NCI-H446 treated with DMSO at 0.1 percent for 48 hours (cell line): ENCODE measurements at regions not wholly inside any gene's neighbourhood (a gene's known extent, or its start where the extent isn't known, plus 50 kb on each side); places are given as distances from the start of the nearest gene placed in this dataset.

Experiments used
- DNase-seq: peaks from one replicate; lab custom pipeline; 2025; lab: John Stamatoyannopoulos, UW

DNA sequence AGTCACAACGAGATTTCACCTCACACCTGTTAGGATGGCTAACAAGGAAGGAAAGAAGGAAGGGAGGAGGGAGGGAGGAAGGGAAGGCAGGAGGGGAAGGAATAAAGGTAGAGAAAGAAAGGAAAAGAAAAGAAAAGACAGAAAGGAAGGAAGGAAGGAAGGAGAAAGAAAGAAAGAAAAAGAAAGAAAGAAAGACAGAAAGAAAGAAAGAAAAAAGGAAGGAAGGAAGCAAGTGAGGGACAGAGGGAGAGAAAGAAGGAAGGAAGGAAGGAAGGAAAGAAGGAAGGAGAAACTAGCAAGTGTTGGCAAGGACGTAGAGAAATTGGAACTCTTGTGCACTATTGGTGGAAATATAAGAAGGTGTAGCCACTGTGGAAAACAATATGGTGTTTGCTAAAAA is 52.2 kb downstream of the CCDC185 start:
- no peak for DNase-seq

DNA sequence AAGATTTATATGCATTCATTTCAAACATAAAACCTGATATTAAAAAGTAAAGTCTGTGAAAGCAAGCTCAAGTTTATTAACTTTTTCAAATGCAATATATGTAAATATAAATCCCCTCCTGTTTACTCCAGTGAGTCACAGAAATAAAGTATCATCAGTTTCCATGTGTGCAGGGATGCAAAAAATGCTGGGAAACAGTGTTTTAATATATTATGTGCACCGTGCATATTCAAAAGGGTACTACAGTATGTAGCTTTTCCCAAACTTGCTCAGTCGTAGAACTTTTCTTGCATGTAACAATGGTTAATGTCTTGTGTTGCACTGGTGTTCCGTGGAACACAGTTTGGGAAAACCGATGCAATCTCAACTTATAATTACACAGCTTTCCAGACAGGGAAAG is 60.7 kb downstream of the CCDC185 start:
- DNase-seq, result no peak

DNA sequence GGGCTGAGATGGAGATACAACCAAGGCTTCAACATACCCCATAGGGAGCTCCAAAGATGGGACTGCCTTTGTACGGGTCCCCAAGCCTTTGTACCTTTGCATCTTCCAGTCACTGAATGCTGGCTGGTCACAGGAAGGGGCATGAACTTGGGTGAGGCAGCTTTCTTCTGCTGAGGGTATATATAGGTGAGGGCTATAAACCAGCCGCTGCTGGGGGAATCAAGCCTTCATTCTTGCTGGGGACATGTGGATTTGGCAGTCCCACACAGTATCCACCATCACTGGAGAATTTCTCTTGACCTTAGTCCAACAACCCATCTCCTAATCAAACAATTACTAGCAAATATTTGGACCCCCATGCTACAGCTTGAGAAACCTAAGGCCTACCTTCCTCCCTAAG is 61.7 kb downstream of the CCDC185 start:
- DNase-seq, result no peak

DNA sequence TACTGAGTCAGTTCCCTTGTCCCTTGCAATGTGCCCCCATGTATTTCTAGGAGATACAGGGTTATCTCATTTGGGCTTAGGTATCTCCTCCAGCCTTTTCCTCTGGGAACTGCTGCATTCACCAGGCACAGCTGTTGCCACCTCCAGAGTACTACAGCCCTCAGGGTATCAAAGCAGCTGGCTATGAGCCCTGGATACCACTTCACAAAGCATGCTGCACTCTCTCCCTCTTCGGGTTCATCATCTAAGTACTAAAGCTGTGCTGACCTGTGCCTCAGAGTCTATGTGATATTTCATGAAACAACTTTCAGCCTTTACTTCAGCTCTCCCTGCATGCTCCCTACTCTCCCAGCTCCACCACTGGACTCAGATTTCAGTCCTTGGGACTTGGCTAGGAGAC is 62.3 kb downstream of the CCDC185 start:
- DNase-seq, result no peak

DNA sequence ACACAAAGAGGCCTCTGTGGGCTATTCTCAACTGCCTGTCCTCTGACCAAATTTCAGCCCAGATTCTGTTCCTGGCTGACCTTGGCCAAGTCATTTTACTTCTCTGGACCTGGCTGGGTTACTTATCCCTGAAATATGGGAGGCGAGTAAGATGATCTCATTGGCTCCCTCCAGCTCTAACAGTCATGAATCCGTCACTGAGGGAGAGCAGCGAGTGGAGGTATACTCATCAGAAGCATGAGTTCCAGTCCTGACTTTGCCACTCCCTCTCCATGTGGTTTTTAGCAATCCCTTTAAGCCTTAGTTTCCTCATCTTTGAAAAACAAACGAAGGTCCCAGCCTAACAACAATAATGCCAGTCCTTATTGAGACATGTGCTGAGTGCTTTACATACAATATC is 63.5 kb downstream of the CCDC185 start:
- DNase-seq, result no peak

DNA sequence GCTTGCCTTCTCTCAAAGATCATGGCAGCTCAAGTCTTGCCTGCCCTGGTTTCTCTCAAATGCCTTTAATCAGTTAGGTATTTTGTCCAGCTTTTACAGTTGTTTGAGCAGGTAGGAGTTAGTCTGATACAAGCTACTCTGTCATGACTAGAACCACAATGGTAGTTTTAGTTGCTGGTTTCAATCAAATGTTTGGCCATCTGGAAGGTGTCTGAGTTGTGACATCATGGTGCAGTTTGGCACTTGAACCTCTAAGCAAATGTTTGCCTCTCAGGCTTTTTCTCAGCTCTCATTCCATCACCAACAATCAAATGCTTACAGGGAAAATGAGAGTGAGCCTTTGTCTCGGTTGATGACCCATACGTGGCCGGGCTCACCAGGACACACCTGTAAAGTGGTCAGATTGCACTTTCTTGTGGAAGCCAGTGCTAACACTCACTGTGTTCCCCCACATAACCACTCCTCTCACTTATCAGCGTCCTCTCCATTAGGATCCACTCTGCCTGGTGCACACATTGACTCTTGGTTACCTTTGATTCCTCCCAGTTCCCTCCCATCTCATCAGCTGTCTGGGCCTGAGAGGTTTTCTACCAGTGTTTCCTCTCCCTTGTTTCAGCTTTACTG is 67.5 kb downstream of the CCDC185 start:
- DNase-seq, result no peak

DNA sequence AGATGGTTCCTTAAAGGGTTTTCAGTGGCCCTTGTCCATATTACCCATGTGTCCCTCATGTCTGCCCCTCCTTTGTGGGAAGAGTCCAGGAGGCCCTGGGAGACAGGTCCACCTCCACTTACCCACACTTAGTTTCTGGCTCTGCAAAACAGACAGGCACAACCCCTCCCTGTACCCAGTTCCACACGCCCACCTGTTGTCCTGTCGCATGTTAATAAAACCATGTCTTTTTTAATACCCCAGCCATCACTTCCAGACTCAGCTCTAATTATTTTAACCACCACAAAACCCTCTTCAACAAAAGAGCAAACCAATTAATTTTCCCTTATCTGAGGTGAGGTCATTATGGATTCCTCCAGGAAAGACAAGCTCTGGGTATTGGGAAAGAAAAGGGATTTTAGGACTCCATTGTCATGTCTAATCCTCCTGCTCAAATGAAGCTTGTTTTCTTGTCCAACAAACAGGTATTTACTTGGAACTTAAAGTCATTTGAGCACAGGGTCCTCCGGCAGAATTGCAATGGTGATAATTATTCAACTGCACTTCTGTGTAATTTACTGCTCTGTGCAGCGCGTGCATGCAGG is 68.9 kb downstream of the CCDC185 start:
- no peak for DNase-seq

DNA sequence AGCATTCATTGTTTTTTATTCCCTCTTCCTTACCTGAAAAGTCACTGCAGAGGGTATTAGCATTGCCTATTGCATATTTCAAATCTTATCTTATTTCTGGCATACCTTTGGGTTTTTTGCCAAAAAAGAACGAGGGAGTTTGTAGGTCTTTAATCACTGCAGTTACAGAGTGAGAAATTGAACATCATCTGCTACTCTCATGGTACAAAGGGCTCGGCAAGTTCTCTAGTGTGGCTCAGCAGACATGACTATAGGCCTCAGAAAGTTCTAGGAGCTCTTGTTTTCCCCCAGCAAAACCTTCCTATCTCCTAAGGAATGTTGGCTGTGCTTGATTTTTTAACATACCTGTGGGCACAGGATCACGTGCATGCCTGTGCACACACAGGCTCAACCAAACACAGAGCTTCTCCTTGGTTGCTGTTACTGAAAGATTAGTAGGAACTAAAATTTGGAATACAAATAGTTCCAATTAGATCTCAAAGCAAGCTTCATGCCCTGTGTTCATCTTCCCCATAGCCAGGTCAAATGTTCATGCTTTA is 69.7 kb downstream of the CCDC185 start:
- DNase-seq, result no peak

DNA sequence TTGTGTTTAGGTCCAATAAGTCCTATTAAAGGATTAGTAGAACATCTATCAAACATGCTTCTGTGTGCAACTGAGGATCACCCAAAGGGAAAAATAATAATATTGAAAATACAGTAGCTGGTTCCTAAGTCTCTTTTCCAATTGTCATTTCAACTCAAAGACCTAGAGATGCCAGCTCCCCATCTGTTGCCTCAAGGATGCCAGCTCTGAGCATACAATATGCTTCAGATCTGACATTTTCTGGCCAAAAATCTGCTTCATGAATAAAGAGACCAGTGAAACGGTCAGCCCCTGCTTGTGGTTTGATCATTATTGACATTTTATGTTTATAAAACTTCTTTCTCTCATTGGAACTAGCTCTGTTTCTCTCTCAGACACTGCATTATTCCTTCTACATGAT is 72.9 kb downstream of the CCDC185 start:
- DNase-seq, result peak; percentile 73

DNA sequence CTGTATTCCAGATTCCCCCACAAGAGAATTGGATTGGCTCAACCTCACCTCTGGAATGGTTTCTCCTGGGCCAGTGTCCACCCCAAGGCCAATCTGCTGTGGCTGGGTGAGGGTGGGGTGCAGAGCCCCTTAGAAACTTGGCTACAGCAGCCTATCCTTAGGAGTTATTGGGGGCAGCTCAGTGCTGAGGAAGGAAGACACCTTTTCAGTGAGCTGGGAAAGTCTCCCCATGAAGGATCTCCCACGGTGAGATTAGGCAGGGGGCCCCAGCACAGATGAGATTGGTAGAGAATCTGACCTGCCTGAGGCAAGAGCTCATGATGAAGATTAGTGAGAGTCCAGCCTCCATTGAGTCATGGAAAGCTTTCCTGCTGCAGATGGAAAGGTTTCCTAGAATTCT is 78.4 kb downstream of the CCDC185 start:
- no peak for DNase-seq

DNA sequence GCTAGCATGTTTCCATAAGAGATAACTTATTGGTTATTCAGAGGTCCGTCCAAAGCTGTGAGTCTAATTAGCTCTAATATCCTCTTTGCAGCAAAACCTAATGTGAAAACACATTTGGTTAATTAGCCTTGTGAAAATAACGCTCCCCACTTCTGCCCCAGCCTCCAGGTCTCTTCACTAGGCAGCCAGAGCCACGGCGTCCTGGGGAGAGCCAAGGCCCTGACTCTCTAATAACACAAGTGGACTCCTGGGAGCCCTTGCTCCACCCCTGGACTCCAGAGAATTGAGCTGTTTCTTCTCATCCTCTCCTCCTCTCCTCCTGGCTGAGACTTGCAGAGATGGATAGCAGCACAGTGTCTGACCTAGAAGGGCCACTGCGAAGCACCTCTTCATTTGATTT is 78.8 kb downstream of the CCDC185 start:
- no peak for DNase-seq

DNA sequence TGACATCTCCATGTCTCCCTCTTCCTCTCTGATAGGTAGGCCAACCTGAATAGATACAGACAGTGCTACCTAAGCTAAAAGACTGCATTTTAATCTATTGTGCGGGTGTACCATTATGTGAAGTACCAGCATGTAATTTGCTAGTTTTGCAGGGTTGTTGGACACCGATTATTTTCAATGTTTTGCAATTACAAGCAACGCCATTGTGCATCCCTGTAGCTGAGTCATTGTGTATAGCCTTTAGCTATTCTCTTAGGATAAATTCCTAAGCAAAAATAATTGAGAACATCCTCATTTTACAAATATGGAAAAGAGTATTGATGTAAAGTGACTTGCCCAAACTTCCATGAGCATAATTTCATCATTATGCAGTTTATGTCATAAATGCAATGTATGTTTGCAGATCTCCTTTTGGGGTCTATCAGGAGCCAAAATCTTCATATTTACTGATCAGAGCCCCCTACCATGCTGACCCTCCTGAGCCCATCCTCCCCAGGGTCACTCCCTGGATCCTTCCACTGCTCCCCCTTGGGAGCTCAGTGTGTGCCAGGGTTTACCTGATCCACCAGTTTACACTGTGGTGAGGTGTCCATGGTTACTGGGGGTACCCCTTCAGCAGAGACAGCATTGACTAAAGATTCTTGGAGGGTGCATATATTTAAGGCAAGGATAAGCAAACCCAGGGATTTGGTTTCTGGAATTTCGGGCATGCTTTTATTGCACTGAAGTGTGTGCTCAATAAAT is 80.6 kb downstream of the CCDC185 start:
- DNase-seq, result no peak

DNA sequence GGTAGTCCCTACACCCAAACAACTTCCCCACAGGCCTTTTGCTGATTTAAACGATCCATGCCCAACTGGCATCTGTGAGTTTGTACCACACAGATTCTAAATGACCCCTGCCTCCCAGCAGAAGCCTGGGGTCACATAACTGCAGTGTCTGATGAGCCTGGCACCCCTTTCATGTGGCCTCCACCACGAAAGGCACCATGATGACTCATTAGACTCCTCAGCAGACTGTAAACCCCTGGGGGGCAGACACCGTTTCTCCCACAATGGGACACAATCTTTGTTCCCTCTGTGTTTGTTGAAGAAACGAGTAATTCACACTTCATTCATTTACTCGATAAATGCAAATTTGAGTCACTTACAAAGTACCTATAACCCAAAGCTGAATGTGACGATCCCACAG is 81.6 kb downstream of the CCDC185 start:
- DNase-seq, result no peak

DNA sequence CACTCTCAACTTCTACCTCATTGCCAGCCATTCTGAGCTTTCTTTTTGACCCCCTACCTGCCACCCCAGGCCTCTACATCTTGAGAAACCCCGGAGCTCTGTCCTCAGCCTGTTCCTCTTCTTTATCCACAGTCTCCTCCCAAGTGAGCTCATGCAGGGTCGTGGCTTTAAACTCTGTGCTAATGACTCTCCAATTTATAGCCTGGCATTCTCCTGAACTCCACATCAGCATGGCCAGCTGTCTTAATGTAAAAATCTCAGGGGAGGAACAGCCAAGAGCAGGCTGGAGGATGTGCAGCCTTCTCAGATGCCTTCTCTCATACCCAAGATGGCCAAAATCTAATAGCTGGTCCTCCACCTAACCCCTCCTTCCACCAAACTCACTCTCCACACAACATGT is 84.2 kb downstream of the CCDC185 start:
- no peak for DNase-seq

DNA sequence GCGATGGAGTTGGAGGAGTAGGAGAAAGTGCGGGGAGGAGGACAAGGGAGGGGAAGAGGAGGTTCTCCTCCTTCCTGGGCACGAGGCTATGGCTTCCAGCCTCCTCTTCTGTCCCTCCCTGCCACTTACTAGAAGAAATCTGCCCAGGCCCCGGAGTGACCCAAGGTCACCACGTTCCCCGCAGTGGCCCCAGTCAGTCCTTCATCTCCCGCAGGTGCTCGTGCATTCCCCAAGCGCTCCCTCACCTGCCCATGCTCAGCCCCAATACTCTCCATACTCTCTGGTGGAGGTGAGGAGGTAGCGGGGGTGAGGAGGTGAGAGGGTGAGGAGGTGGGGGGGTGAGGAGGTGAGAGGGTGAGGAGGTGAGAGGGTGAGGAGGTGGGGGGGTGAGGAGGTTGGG is 85.4 kb downstream of the CCDC185 start:
- DNase-seq, result no peak

DNA sequence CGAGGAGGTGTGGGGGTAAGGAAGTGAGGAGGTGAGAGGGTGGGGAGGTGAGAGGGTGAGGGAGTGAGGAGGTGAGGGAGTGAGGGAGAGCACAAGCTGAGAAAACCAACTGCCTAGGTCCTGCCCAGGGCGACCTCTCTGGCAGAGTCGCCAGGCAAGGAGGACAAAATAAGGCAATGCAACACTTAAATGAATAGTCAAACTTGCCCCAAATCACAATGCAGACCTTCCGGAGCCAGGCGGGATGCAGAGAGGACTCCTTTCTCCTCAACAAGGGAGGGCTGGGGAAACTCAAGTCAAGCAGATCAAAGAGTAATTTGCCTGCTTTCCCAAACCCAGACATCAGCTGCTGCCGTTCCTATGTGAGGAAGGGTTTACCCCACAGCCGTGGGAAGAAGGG is 86.0 kb downstream of the CCDC185 start:
- DNase-seq, result no peak

DNA sequence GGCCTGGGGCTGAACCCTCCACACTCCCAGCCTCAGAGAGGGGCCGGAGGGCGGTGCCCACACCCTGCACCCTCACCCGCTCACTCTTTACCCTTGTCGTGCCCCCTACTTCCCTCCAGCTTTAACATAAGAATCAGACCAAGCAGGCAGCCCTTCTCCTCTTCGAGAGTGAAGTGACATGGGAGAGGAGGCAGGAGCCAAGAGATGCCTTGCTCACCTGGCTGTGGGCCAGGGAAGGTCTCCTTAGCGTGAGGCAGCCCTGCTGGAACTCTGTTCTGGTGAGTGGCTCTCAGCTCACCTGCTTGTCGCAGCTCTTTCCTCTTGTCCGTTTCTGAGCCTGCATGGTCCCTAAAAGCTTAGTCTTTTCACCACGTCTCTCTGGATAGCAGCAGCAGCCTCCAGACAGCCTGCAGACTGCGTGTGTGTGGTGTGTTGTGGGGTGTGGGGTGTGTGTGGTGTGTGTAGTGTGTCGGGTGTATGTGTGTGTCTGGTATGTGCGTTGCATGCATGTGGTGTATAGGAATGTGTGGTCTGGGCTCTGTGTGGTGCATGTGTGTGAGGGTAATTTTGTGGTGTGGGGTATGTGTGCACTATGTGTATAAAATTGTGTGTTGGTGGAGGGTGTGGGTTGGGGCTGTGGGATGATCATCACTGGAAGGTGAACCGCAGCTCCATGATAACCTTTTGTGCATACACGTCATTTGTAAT is 86.7 kb downstream of the CCDC185 start:
- peak; percentile 31 for DNase-seq

DNA sequence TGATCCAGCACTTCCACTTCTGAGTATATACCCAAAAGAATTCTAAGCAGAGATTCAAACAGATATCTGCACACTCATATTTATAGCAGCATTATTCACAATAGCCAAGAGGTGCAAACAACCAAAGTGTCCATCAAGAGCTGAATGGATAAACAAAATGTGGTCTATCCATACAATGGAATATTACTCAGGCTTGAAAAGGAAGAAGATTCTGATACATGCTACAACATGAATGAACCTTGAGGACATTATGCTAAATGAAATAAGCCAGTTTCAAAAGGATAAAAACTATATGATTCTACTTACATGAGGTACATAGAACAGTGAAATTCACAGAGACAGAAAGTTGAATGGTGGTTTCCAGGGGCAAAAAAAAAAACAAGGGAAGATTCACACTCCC is 88.9 kb downstream of the CCDC185 start:
- no peak for DNase-seq

DNA sequence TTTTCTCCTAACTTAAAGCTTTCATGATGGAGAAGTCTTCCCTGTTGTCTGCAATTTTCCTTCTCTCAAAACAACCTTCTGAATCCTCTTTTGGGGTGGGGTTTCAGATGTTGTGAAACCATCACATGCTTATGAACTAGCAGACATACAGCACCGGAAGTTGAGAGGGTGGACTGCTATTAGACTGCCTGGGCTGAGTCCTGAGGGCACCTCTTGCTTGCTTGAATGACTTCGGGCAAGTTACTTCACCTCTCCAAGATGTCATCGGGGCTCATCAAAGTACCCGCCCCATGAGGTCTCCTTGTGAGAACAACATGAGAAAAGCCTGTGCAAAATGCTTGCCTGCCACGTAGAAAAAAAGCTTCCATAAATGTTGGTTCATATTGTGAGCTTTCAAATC is 89.6 kb downstream of the CCDC185 start:
- no peak for DNase-seq

DNA sequence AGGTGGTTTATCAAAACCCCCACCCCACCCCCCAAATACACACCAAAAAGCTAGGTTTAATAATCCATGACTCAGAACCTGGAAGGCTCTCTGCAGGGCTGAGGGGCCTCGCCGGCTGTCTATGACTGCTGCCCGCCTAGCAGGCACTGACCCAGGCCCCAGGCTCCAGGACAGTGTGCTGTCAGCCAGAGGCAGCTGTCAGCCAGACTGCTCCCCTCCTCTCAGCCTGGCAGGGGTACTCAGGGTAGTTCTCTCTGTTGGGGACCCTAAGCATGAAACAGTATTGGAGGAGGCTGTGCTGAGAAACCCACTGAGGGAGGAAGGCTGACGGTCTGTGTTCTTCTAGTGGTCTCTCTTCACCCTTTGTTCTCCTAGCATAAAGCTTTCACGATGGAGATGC is 90.3 kb downstream of the CCDC185 start:
- DNase-seq, result no peak

DNA sequence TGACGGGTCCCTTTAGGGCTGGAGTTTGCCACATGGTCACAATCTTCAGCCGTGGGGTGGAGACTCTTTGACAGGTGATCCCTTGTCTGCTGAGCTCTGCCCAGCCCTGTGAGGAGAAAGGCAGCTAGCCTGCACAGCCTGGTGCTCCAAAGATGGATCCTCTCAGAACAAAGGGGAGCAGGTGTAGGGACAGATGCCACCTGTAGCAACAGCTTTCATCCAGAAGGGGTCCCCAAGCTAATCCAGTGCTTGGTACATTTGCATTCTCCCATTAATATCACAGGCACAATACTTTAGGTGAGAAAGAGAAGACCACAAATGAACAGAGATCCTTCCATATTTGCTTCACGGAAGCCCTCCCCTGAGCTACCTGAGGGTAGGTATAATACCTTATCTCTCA is 93.2 kb downstream of the CCDC185 start:
- no peak for DNase-seq

DNA sequence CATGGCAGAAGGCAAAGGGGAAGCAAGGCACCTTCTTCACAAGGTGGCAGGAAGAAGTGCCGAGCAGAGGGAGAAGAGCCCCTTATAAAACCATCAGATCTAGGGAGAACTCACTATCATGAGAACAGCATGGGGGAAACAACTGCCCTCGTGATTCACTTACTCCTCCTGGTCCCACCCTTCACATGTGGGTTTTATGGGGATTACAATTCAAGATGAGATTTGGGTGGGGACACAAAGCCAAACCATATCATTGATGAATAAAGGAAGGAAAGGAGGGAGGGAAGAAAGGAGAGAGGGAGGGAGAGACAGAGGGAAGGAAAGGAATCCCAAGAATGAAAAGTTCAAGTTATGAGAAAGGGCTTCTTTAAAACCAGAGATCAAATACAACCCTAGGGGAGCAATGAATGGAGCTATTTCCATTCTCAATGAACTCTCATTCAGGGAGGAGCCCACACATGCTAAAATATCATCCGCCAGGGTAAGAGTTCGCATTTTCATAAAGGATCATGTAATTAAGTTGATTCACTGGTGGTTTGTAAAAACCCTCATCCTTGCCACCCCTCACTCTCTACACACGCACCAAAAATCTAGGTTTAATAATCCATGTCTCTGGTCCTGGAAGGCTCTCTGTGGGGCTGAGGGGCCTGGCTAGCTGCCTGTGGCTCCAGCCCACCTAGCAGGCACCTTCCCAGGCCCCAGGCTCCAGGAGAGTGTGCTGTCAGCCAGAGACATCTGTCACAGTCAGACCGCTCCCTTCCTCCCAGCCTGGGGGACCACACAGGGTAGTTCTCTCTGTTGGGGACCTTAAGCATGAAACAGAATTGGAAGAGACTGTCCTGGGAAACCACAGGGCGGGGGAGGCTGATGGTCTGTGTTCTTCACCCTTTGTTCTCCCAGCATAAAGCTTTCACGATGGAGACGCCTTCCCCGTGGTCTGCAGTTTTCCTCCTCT is 94.0 kb downstream of the CCDC185 start:
- no peak for DNase-seq
